ENCODE measurements at regions not wholly inside any gene's neighbourhood (a gene's known extent, or its start where the extent isn't known, plus 50 kb on each side); places are given as distances from the start of the nearest gene placed in this dataset.

- TF ChIP-seq POLR2A (IDR thresholded peaks at IDR 0.05) = no peak
- TF ChIP-seq, protein P1, sequence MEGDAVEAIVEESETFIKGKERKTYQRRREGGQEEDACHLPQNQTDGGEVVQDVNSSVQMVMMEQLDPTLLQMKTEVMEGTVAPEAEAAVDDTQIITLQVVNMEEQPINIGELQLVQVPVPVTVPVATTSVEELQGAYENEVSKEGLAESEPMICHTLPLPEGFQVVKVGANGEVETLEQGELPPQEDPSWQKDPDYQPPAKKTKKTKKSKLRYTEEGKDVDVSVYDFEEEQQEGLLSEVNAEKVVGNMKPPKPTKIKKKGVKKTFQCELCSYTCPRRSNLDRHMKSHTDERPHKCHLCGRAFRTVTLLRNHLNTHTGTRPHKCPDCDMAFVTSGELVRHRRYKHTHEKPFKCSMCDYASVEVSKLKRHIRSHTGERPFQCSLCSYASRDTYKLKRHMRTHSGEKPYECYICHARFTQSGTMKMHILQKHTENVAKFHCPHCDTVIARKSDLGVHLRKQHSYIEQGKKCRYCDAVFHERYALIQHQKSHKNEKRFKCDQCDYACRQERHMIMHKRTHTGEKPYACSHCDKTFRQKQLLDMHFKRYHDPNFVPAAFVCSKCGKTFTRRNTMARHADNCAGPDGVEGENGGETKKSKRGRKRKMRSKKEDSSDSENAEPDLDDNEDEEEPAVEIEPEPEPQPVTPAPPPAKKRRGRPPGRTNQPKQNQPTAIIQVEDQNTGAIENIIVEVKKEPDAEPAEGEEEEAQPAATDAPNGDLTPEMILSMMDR (IDR thresholded peaks at IDR 0.05) = no peak
- no peak for TF ChIP-seq POLR2AphosphoS5 (IDR thresholded peaks at IDR 0.05; ENCODE audit: insufficient read depth in 1 of 2, low read depth in 1 of 2)
- Histone ChIP-seq H3K4me3 (no peak overlapping the region), H3K27ac (no peak overlapping the region), H3K36me3 (no peaks in the 10 kb centered on the region), H3K27me3 (no peaks in the 10 kb centered on the region), H3K9me3 (no peaks in the 10 kb centered on the region), H3K4me1 (no peaks in the 10 kb centered on the region)
- DNase-seq (ENCODE audit: extremely low spot score in 2 of 2) = no peak
- intact Hi-C loops (cut with DNase I) = no loop called here
Observed at GRCh38 chr18:78728784-78729467, 250.7 kb upstream of the SALL3 start.

GRCh38 chr18:78730546-78730945, 249.1 kb upstream of the SALL3 start:
- no peaks in the 10 kb centered on the region for H3K36me3 ChIP-seq
- H3K4me3 ChIP-seq = no peak overlapping the region
- no peaks in the 10 kb centered on the region for H3K9me3 ChIP-seq
- intact Hi-C loops (cut with DNase I) = no loop called here
- H3K27ac ChIP-seq = no peak overlapping the region
- H3K4me1 ChIP-seq = no peaks in the 10 kb centered on the region
- TF ChIP-seq, protein P1 (IDR thresholded peaks at IDR 0.05) = no peak
- TF ChIP-seq POLR2AphosphoS5 (IDR thresholded peaks at IDR 0.05; ENCODE audit: insufficient read depth in 1 of 2, low read depth in 1 of 2) (no peak), POLR2A (IDR thresholded peaks at IDR 0.05) (no peak)
- no peak for DNase-seq (ENCODE audit: extremely low spot score in 2 of 2)
- H3K27me3 ChIP-seq = no peaks in the 10 kb centered on the region

DNA sequence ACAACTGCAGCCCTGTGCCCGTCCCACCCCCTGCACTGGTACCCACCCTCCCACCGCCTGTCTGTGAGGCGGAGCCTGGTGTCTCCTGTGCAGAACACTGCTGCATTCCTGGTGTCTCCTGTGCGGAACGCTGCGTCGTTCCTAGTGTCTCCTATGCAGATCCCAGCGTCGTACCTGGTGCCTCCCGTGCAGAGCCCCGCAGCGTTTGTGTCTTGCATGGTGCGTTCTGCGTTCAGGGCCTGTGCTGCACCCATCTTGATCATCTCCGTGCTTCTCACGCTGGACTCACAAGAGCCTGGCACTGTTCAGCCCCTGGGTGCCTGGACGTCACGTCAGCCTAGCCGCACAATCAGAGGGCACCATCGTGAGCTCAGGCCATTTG, 248.6 kb upstream of the SALL3 start:
- intact Hi-C loops (cut with DNase I) = no loop called here
- Histone ChIP-seq H3K36me3 (no peaks in the 10 kb centered on the region), H3K27me3 (no peaks in the 10 kb centered on the region), H3K27ac (no peak overlapping the region), H3K9me3 (no peaks in the 10 kb centered on the region), H3K4me3 (no peak overlapping the region), H3K4me1 (no peaks in the 10 kb centered on the region)
- TF ChIP-seq, protein P1 (IDR thresholded peaks at IDR 0.05) = no peak
- TF ChIP-seq POLR2A (IDR thresholded peaks at IDR 0.05) (no peak), POLR2AphosphoS5 (IDR thresholded peaks at IDR 0.05; ENCODE audit: insufficient read depth in 1 of 2, low read depth in 1 of 2) (no peak)
- DNase-seq (ENCODE audit: extremely low spot score in 2 of 2) = no peak

- Histone ChIP-seq H3K36me3 (no peaks in the 10 kb centered on the region), H3K4me1 (no peaks in the 10 kb centered on the region), H3K27me3 (no peaks in the 10 kb centered on the region), H3K27ac (no peak overlapping the region), H3K9me3 (no peaks in the 10 kb centered on the region), H3K4me3 (no peak overlapping the region)
- intact Hi-C loops (cut with DNase I) = no loop called here
- DNase-seq (ENCODE audit: extremely low spot score in 2 of 2) = no peak
- TF ChIP-seq POLR2A (IDR thresholded peaks at IDR 0.05) (no peak), POLR2AphosphoS5 (IDR thresholded peaks at IDR 0.05; ENCODE audit: insufficient read depth in 1 of 2, low read depth in 1 of 2) (no peak)
- TF ChIP-seq, protein P1 (IDR thresholded peaks at IDR 0.05) = no peak
Observed at GRCh38 chr18:78731398-78732032, 248.1 kb upstream of the SALL3 start.

All from vagina (tissue), 2 donors.